ENCODE measurements at regions not wholly inside any gene's neighbourhood (a gene's known extent, or its start where the extent isn't known, plus 50 kb on each side); places are given as distances from the start of the nearest gene placed in this dataset.

GRCh38 chr12:92302041-92302829 lies 156.6 kb upstream of the BTG1 start:
- Histone ChIP-seq H3K4me1 (peaks cover 38% of the 10 kb centered on the region), H2AFZ (replicated peaks) (no peak overlapping the region), H3K27ac (no peak overlapping the region), H3K36me3 (no peaks in the 10 kb centered on the region), H3K79me2 (ENCODE audit: low read depth) (no peaks in the 10 kb centered on the region), H3K9me3 (ENCODE audit: low read depth) (no peaks in the 10 kb centered on the region), H3F3A (ENCODE audit: low read depth) (peaks cover 25% of the 10 kb centered on the region), H4K20me1 (ENCODE audit: low read depth) (no peaks in the 10 kb centered on the region), H3K4me2 (no peak overlapping the region), H3K27me3 (no peaks in the 10 kb centered on the region), H3K9ac (no peak overlapping the region), H3K4me3 (no peak overlapping the region)
- peaks cover 2% of the 10 kb centered on the region for H3K9me3 Mint-ChIP-seq
- H3K4me3 Mint-ChIP-seq = no peak overlapping the region
- no peaks in the 10 kb centered on the region for H3K36me3 Mint-ChIP-seq
- peaks cover 29% of the 10 kb centered on the region for H3K4me1 Mint-ChIP-seq
- no peak for DNase-seq (ENCODE audit: low spot score)
- peaks cover 7% of the 10 kb centered on the region for H3K27me3 Mint-ChIP-seq (ENCODE audit: insufficient read depth, low read depth)
- H3K27ac Mint-ChIP-seq = no peak overlapping the region
- no peak for TF ChIP-seq CTCF (IDR thresholded peaks at IDR 0.05)
- TF ChIP-seq EZH2phosphoT487 (IDR thresholded peaks at IDR 0.05) = no peak

GRCh38 chr12:92301356-92301755 lies 155.7 kb upstream of the BTG1 start:
- Histone ChIP-seq H3F3A (ENCODE audit: low read depth) (peaks cover 25% of the 10 kb centered on the region), H3K79me2 (ENCODE audit: low read depth) (no peaks in the 10 kb centered on the region), H2AFZ (replicated peaks) (no peak overlapping the region), H3K9ac (no peak overlapping the region), H3K4me3 (no peak overlapping the region), H3K36me3 (no peaks in the 10 kb centered on the region), H3K9me3 (ENCODE audit: low read depth) (no peaks in the 10 kb centered on the region), H3K27me3 (no peaks in the 10 kb centered on the region), H3K27ac (no peak overlapping the region), H4K20me1 (ENCODE audit: low read depth) (no peaks in the 10 kb centered on the region), H3K4me1 (peaks cover 38% of the 10 kb centered on the region), H3K4me2 (no peak overlapping the region)
- H3K4me1 Mint-ChIP-seq = peaks cover 29% of the 10 kb centered on the region
- DNase-seq (ENCODE audit: low spot score) = no peak
- TF ChIP-seq EZH2phosphoT487 (IDR thresholded peaks at IDR 0.05) (no peak), EZH2 (IDR thresholded peaks at IDR 0.05) (no peak), CTCF (IDR thresholded peaks at IDR 0.05) (no peak)
- H3K4me3 Mint-ChIP-seq = no peak overlapping the region
- H3K9me3 Mint-ChIP-seq = no peaks in the 10 kb centered on the region
- H3K36me3 Mint-ChIP-seq = no peaks in the 10 kb centered on the region
- no peak overlapping the region for H3K27ac Mint-ChIP-seq
- peaks cover 2% of the 10 kb centered on the region for H3K27me3 Mint-ChIP-seq (ENCODE audit: insufficient read depth, low read depth)

- Histone ChIP-seq H3K9me3 (ENCODE audit: low read depth) (no peaks in the 10 kb centered on the region), H3K36me3 (no peaks in the 10 kb centered on the region), H2AFZ (replicated peaks) (no peak overlapping the region), H3K4me3 (no peak overlapping the region), H3K27me3 (no peaks in the 10 kb centered on the region), H3K27ac (no peak overlapping the region), H3F3A (ENCODE audit: low read depth) (peaks cover 25% of the 10 kb centered on the region), H4K20me1 (ENCODE audit: low read depth) (no peaks in the 10 kb centered on the region), H3K9ac (no peak overlapping the region), H3K4me2 (no peak overlapping the region), H3K4me1 (peaks cover 36% of the 10 kb centered on the region), H3K79me2 (ENCODE audit: low read depth) (no peaks in the 10 kb centered on the region)
- no peak for TF ChIP-seq EZH2 (IDR thresholded peaks at IDR 0.05)
- no peak for TF ChIP-seq EZH2phosphoT487 (IDR thresholded peaks at IDR 0.05)
- no peak for TF ChIP-seq CTCF (IDR thresholded peaks at IDR 0.05)
- no peak overlapping the region for H3K27ac Mint-ChIP-seq
- no peak for DNase-seq (ENCODE audit: low spot score)
- H3K4me1 Mint-ChIP-seq = peaks cover 29% of the 10 kb centered on the region
- H3K9me3 Mint-ChIP-seq = no peaks in the 10 kb centered on the region
- H3K4me3 Mint-ChIP-seq = no peak overlapping the region
- no peaks in the 10 kb centered on the region for H3K36me3 Mint-ChIP-seq
- peaks cover 2% of the 10 kb centered on the region for H3K27me3 Mint-ChIP-seq (ENCODE audit: insufficient read depth, low read depth)
Measured at GRCh38 chr12:92300777-92301176, 155.1 kb upstream of the BTG1 start.

All from neural progenitor cell (in vitro differentiated cells).